Activated T-helper 9 cell treated with anti-CD3 and anti-CD28 coated beads, Interleukin-2, amount 50 U/mL, for 16 hours (primary cell): ENCODE measurements at regions not wholly inside any gene's neighbourhood (a gene's known extent, or its start where the extent isn't known, plus 50 kb on each side); places are given as distances from the start of the nearest gene placed in this dataset.

ENCODE experiments used
- DNase-seq: peaks from one replicate; pipeline ENCODE4 v3.0.0-alpha.2; 2020; ENCODE audit warnings: low read depth

- no peak for DNase-seq
These were observed 60.2 kb upstream of the NRG3 start for GRCh38 chr10:81814842-81815241.

DNA sequence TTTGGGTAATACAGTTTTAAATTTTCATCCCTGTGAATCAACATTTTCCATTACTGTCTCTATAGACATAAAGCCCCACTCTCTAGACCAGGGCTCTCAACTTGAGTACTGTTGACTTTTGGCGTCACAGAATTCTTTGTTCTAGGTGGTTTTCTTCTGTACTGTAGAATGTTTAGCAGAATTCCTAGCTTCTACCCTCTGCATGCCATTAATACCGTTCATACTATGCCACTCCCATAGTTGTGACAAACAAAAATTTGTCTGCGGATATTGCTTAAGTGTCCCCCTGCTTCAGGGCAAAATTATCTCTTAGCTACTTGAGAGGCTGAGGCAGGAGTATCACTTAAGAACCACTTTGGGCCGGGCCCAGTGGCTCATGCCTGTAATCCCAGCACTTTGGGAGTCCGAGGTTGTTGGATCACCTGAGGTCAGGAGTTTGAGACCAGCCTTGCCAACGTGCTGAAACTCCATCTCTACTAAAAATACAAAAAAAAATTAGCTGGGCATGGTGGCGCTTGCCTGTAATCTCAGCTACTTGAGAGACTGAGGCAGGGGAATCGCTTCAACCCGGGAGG lies 57.3 kb upstream of the NRG3 start:
- no peak for DNase-seq

- no peak for DNase-seq
These were observed 54.6 kb upstream of the NRG3 start for GRCh38 chr10:81820418-81820817.
